WTC11 (cell line): ENCODE measurements at regions not wholly inside any gene's neighbourhood (a gene's known extent, or its start where the extent isn't known, plus 50 kb on each side); places are given as distances from the start of the nearest gene placed in this dataset.

Experiments
- ATF3 ChIP-seq: sonication (generic); formaldehyde crosslinking; conservative IDR thresholded peaks from 2 replicates; pipeline ENCODE4 v1.8.1; 2022; ENCODE audit warnings: mild to moderate bottlenecking, missing genetic modification reagents
- CTCF ChIP-seq: fragments of 200-600 bp; IDR thresholded peaks from 2 replicates; pipeline ENCODE4 v1.8.0; 2022; ENCODE audit warnings: antibody characterized with exemption
- E2F5 ChIP-seq: sonication (generic); formaldehyde crosslinking; IDR thresholded peaks from 2 replicates; pipeline ENCODE4 v1.8.1; 2022; ENCODE audit warnings: mild to moderate bottlenecking, moderate library complexity, missing genetic modification reagents
- FOXJ3 ChIP-seq: sonication (generic); formaldehyde crosslinking; IDR thresholded peaks from 2 replicates; pipeline ENCODE4 v1.9.0; 2021; ENCODE audit warnings: missing genetic modification reagents, mild to moderate bottlenecking, borderline replicate concordance
- HMGXB4 ChIP-seq: sonication (generic); formaldehyde crosslinking; IDR thresholded peaks from 2 replicates; pipeline ENCODE4 v1.8.1; 2023; ENCODE audit warnings: mild to moderate bottlenecking, moderate library complexity, missing genetic modification reagents
- MAX ChIP-seq: sonication (generic); formaldehyde crosslinking; IDR thresholded peaks from 2 replicates; pipeline ENCODE4 v1.8.0; 2022; ENCODE audit warnings: mild to moderate bottlenecking, missing genetic modification reagents
- PREB ChIP-seq: sonication (generic); formaldehyde crosslinking; IDR thresholded peaks from 2 replicates; pipeline ENCODE4 v1.8.1; 2022; ENCODE audit warnings: mild to moderate bottlenecking, missing genetic modification reagents, moderate library complexity, borderline replicate concordance
- STAT6 ChIP-seq: sonication (generic); formaldehyde crosslinking; conservative IDR thresholded peaks from 2 replicates; pipeline ENCODE4 v1.8.1; 2023; ENCODE audit warnings: mild to moderate bottlenecking, low read depth, missing genetic modification reagents, moderate library complexity
- TCF7 ChIP-seq: sonication (generic); formaldehyde crosslinking; IDR thresholded peaks from 2 replicates; pipeline ENCODE4 v1.8.0; 2022; ENCODE audit warnings: mild to moderate bottlenecking, low read depth, missing genetic modification reagents, moderate library complexity
- ZNF232 ChIP-seq: sonication (generic); formaldehyde crosslinking; IDR thresholded peaks from 2 replicates; pipeline ENCODE4 v1.8.0; 2022; ENCODE audit warnings: mild to moderate bottlenecking, missing genetic modification reagents

GRCh38 chr1:219797009-219797408 is 131.3 kb downstream of the SLC30A10 start:
- no peak for TF ChIP-seq ATF3
- TF ChIP-seq CTCF = no peak
- TF ChIP-seq MAX (CRISPR knock-in tag) = no peak
- TF ChIP-seq ZNF232 (CRISPR knock-in tag) = no peak
- TF ChIP-seq E2F5 (CRISPR knock-in tag) = no peak
- TF ChIP-seq FOXJ3 (CRISPR knock-in tag) = no peak
- no peak for TF ChIP-seq PREB (CRISPR knock-in tag)
- no peak for TF ChIP-seq TCF7 (CRISPR knock-in tag)
- TF ChIP-seq STAT6 (CRISPR knock-in tag) = no peak
- no peak for TF ChIP-seq HMGXB4
